SH-SY5Y (cell line): ENCODE measurements at regions not wholly inside any gene's neighbourhood (a gene's known extent, or its start where the extent isn't known, plus 50 kb on each side); places are given as distances from the start of the nearest gene placed in this dataset.

Experiments used
- GATA2 ChIP-seq: IDR thresholded peaks from 2 replicates; pipeline ENCODE4 v1.6.1; 2011; ENCODE audit warnings: mild to moderate bottlenecking, low read depth, low read length
- GATA3 ChIP-seq: IDR thresholded peaks from 2 replicates; pipeline ENCODE4 v1.6.1; 2011; ENCODE audit warnings: low read depth, mild to moderate bottlenecking, low read length, moderate library complexity

DNA sequence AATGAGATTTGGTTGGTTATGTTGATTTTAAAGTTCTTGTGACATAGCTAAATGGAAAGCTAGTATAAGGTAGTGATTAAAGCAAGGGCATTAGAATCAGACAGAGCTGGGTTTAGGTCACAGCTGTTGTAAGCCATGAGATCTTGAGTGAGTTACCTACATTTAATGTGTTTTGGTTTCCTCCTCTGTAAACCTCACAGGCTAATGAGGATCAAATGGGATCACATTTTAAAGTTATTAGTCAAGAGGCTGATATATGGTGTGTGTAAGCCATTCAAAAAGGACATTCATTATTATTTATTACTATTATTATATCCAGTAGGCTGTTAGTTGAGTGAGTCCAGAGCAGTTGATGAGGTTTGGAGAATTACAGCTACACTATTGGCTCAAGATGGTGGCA, 416.2 kb downstream of the IRS1 start:
- no peak for TF ChIP-seq GATA2
- no peak for TF ChIP-seq GATA3
